OCI-LY1 (cell line): ENCODE measurements at regions not wholly inside any gene's neighbourhood (a gene's known extent, or its start where the extent isn't known, plus 50 kb on each side); places are given as distances from the start of the nearest gene placed in this dataset.

Experiments
- H2AFZ ChIP-seq: fragments of 200-600 bp; sonication (generic), shearing (Covaris generic); 2 replicates; pipeline ENCODE4 v1.6.0; 2014; ENCODE audit warnings: antibody characterized with exemption, mild to moderate bottlenecking, low read length
- H3F3A ChIP-seq: fragments of 200-600 bp; sonication (generic), shearing (Covaris generic); 2 replicates; pipeline ENCODE4 v1.6.0; 2014; ENCODE audit warnings: mild to moderate bottlenecking, antibody characterized with exemption, low read length, moderate library complexity; ENCODE audit not compliant: insufficient read depth
- H3K27ac ChIP-seq: fragments of 200-600 bp; sonication (generic); 2 replicates; pipeline ENCODE4 v1.5.1; 2014; ENCODE audit warnings: low read length, mixed run types, mild to moderate bottlenecking, low read depth; ENCODE audit not compliant: poor library complexity, severe bottlenecking
- H3K27me3 ChIP-seq: fragments of 200-600 bp; sonication (generic); 2 replicates; pipeline ENCODE4 v1.6.0; 2014; ENCODE audit warnings: antibody characterized with exemption, mild to moderate bottlenecking, low read length, moderate library complexity; ENCODE audit not compliant: insufficient read depth
- H3K36me3 ChIP-seq: fragments of 200-600 bp; sonication (generic); 2 replicates; pipeline ENCODE4 v1.6.1; 2014; ENCODE audit warnings: mild to moderate bottlenecking, antibody characterized with exemption, low read length, moderate library complexity, mixed read lengths; ENCODE audit not compliant: insufficient read depth
- H3K4me1 ChIP-seq: fragments of 200-600 bp; sonication (generic); 2 replicates; pipeline ENCODE4 v1.5.1; 2014; ENCODE audit warnings: mild to moderate bottlenecking, low read length, moderate library complexity; ENCODE audit not compliant: insufficient read depth, severe bottlenecking
- H3K4me2 ChIP-seq: fragments of 200-600 bp; sonication (generic), shearing (Covaris generic); 2 replicates; pipeline ENCODE4 v1.6.1; 2014; ENCODE audit warnings: low read length
- H3K4me3 ChIP-seq: fragments of 200-600 bp; sonication (generic); 2 replicates; pipeline ENCODE4 v1.5.1; 2014; ENCODE audit warnings: low read length, low read depth, mild to moderate bottlenecking, mixed read lengths; ENCODE audit not compliant: poor library complexity, severe bottlenecking
- H3K79me2 ChIP-seq: fragments of 200-600 bp; shearing (Covaris generic); 2 replicates; pipeline ENCODE4 v1.6.1; 2016; ENCODE audit warnings: mixed run types, low read length, mixed read lengths; ENCODE audit not compliant: insufficient read depth
- H3K9ac ChIP-seq: fragments of 200-600 bp; sonication (generic), shearing (Covaris generic); 2 replicates; pipeline ENCODE4 v1.6.1; 2014; ENCODE audit warnings: mild to moderate bottlenecking, low read length, mixed read lengths
- H3K9me2 ChIP-seq: fragments of 200-600 bp; sonication (generic), shearing (Covaris generic); 2 replicates; pipeline ENCODE4 v1.6.1; 2014; ENCODE audit warnings: low read depth, mild to moderate bottlenecking, low read length, mixed read lengths
- H3K9me3 ChIP-seq: fragments of 200-600 bp; shearing (Covaris generic); 2 replicates; pipeline ENCODE4 v1.6.1; 2014; ENCODE audit warnings: low read length, mixed read lengths
- H4K20me1 ChIP-seq: fragments of 200-600 bp; sonication (generic), shearing (Covaris generic); 2 replicates; pipeline ENCODE4 v1.6.0; 2016; ENCODE audit warnings: mild to moderate bottlenecking, low read length; ENCODE audit not compliant: insufficient read depth
- EZH2 ChIP-seq: fragments of 200-600 bp; sonication (generic), shearing (Covaris generic); IDR thresholded peaks from 2 replicates; pipeline ENCODE4 v1.8.0; 2017; ENCODE audit warnings: borderline replicate concordance, mixed run types, mild to moderate bottlenecking, antibody characterized with exemption, low read length, moderate library complexity, mixed read lengths
- TF ChIP-seq, protein P1 (sequence below): fragments of 200-600 bp; sonication (generic), shearing (Covaris generic); IDR thresholded peaks from 2 replicates; pipeline ENCODE4 v1.5.1; 2017; ENCODE audit warnings: mild to moderate bottlenecking, antibody characterized with exemption, low read length, moderate library complexity, mixed read lengths

DNA sequence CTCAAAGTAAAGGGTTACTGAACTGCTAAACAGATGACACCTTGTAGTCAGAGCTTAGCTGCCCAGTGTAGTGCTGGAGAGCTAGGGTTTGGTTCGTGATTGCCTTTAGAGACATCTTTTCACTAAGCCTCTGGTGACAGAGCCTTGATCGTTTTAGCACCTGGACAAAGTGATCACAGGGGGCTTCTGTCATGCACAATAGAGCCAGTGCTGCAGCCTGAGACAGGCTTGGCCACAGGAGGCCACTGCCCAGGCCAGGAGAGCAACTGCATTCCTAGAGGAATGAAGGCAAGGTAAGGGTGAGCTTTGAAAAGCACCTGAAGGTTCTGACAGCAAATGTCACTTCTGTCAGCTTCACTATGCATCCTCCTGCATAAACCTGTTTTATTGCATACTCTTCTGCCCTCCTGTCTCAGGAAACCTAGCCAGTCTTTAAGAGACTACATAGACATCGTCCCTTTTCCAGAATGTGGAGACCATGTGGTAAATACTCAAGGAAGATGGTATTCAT is 122.9 kb downstream of the NPY start:
- H3K36me3 ChIP-seq = no peaks in the 10 kb centered on the region
- H3K9me3 ChIP-seq = no peaks in the 10 kb centered on the region
- H3K9ac ChIP-seq = no peak overlapping the region
- H3K4me2 ChIP-seq = no peak overlapping the region
- no peaks in the 10 kb centered on the region for H4K20me1 ChIP-seq
- no peaks in the 10 kb centered on the region for H3K79me2 ChIP-seq
- no peaks in the 10 kb centered on the region for H3K9me2 ChIP-seq
- no peak for TF ChIP-seq EZH2
- TF ChIP-seq, protein P1, sequence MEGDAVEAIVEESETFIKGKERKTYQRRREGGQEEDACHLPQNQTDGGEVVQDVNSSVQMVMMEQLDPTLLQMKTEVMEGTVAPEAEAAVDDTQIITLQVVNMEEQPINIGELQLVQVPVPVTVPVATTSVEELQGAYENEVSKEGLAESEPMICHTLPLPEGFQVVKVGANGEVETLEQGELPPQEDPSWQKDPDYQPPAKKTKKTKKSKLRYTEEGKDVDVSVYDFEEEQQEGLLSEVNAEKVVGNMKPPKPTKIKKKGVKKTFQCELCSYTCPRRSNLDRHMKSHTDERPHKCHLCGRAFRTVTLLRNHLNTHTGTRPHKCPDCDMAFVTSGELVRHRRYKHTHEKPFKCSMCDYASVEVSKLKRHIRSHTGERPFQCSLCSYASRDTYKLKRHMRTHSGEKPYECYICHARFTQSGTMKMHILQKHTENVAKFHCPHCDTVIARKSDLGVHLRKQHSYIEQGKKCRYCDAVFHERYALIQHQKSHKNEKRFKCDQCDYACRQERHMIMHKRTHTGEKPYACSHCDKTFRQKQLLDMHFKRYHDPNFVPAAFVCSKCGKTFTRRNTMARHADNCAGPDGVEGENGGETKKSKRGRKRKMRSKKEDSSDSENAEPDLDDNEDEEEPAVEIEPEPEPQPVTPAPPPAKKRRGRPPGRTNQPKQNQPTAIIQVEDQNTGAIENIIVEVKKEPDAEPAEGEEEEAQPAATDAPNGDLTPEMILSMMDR = no peak
- H3F3A ChIP-seq = no peaks in the 10 kb centered on the region
- H3K4me3 ChIP-seq = no peak overlapping the region
- no peak overlapping the region for H2AFZ ChIP-seq
- no peaks in the 10 kb centered on the region for H3K27me3 ChIP-seq
- no peak overlapping the region for H3K27ac ChIP-seq
- H3K4me1 ChIP-seq = peaks cover 5% of the 10 kb centered on the region

DNA sequence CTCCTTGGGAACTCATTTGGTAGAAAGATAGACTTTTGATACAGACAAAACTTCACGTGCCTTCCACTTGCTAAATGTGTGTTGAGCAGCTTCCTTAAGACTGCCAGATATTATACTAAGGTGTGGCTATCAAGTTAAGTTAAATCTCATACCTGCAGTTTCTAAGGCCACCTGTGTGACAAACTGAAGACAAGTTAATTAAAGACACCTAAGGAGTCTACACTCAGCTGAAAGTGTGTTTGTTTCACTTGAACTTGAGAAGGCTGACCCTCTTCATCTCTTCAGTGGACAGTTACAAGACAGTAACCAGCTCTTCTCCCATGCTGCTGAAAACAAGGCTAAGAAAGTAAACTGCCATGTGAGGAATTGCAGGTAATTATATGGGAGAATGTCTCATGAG is 124.0 kb downstream of the NPY start:
- Histone ChIP-seq H3K79me2 (no peaks in the 10 kb centered on the region), H3K27ac (no peak overlapping the region)

DNA sequence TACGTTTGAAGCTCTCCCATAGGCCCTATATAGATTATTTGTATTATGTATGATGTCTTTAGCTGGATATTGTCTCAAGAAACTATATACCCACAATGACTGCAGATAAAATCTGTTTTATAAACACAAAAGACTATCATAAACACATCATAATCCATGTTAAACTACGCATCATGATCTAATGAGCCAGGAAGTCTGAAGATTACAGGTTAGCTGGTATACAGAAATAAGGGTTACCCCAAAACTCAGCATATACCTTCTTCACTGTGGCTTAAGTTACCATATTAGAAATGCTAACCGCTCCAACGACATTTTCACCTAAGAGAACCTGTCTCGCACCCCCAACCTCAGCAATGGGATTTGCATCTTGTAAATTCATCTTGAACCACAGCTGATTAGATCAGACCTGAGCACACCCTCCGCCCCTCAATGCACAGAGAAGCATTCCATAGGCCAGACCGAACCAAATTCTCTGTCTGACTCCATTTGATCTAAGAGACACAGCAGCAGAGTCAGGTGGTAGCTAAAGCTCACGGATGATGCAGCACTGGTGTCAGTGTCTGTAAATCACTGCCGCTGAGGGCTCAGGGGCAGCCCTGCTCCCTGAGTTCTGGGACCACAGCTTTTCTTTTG is 124.9 kb downstream of the NPY start:
- Histone ChIP-seq H3K9me2 (no peaks in the 10 kb centered on the region), H3K79me2 (no peaks in the 10 kb centered on the region), H3K4me2 (no peak overlapping the region), H3F3A (no peaks in the 10 kb centered on the region), H2AFZ (no peak overlapping the region), H3K36me3 (no peaks in the 10 kb centered on the region; the same call in 1 of the 2 replicates), H4K20me1 (no peaks in the 10 kb centered on the region), H3K27ac (no peak overlapping the region), H3K4me3 (no peak overlapping the region), H3K9ac (no peak overlapping the region), H3K27me3 (no peaks in the 10 kb centered on the region), H3K9me3 (no peaks in the 10 kb centered on the region), H3K4me1 (no peaks in the 10 kb centered on the region)
- TF ChIP-seq, protein P1 = no peak
- no peak for TF ChIP-seq EZH2

More for the DNA sequence above, 124.0 kb downstream of the NPY start:
- Histone ChIP-seq H3K27me3 (no peaks in the 10 kb centered on the region), H4K20me1 (no peaks in the 10 kb centered on the region), H3K4me3 (no peak overlapping the region), H3K36me3 (no peaks in the 10 kb centered on the region; the same call in 1 of the 2 replicates), H3K4me2 (no peak overlapping the region), H3K9me2 (no peaks in the 10 kb centered on the region), H3K9ac (no peak overlapping the region), H3K4me1 (no peaks in the 10 kb centered on the region), H2AFZ (no peak overlapping the region), H3K9me3 (no peaks in the 10 kb centered on the region), H3F3A (no peaks in the 10 kb centered on the region)
- TF ChIP-seq, protein P1 = no peak
- TF ChIP-seq EZH2 = no peak
